VCaP (cell line): ENCODE measurements at regions not wholly inside any gene's neighbourhood (a gene's known extent, or its start where the extent isn't known, plus 50 kb on each side); places are given as distances from the start of the nearest gene placed in this dataset.
"Not testable (repeated sequence)": the region's sequence is repeated elsewhere in the genome, so short reads cannot be mapped to it uniquely, and the experiment has no call there.

ENCODE experiments used
- H3K27ac ChIP-seq: fragments of 450-650 bp; 2 replicates; pipeline ENCODE4 v1.5.1; 2017
- CTCF ChIP-seq: fragments of 450-650 bp; conservative IDR thresholded peaks from 2 replicates; pipeline ENCODE4 v1.5.1; 2017; ENCODE audit warnings: mild to moderate bottlenecking, moderate library complexity

- no peak overlapping the region for H3K27ac ChIP-seq
- no peak for TF ChIP-seq CTCF
These were observed 81.9 kb upstream of the RREB1 start for GRCh38 chr6:7025861-7026260.

DNA sequence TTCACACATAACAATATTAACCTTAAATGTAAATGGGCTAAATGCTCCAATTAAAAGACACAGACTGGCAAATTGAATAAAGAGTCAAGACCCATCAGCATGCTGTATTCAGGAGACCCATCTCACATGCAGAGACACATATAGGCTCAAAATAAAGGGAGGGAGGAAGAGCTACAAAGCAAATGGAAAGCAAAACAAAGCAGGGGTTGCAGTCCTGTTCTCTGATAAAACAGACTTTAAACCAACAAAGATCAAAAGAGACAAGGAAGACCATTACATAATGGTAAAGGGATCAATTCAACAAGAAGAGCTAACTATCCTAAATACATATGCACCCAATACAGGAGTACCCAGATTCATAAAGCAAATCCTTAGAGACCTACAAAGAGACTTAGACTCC lies 78.8 kb upstream of the RREB1 start:
- not testable (repeated sequence) for H3K27ac ChIP-seq

DNA sequence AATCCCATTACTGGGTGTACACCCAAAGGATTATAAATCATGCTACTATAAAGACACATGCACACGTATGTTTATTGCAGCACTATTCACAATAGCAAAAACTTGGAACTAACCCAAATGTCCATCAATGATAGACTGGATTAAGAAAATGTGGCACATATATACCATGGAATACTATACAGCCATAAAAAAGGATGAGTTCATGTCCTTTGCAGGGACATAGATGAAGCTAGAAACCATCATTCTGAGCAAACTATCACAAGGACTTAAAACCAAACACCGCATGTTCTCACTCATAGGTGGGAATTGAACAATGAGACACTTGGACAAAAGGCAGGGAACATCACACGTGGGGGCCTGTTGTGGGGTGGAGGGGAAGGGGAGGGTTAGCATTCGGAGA lies 76.8 kb upstream of the RREB1 start:
- H3K27ac ChIP-seq = not testable (repeated sequence)

GRCh38 chr6:7033202-7033601 lies 74.6 kb upstream of the RREB1 start:
- no peak for TF ChIP-seq CTCF
- H3K27ac ChIP-seq = no peak overlapping the region

DNA sequence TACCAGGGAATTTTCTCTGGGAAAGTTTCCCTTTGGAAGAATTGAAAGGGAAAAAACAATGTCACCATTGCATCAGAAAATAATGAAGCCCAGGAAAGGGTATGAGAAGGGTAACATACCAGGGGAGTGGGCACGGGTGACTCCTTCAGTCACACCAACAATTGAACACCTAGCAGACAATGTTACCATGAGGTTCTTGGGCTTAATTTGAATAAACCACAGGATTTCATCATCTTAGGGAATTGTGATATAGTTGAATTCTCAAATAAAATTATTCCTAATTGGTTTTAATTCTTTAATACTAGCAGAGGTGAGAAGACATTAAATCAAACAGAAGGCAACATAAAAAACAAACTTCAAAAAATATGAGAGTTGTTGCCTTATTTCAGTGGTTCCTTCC lies 73.7 kb upstream of the RREB1 start:
- H3K27ac ChIP-seq = no peak overlapping the region
- no peak for TF ChIP-seq CTCF

GRCh38 chr6:7035837-7036249 lies 71.9 kb upstream of the RREB1 start:
- no peak for TF ChIP-seq CTCF

DNA sequence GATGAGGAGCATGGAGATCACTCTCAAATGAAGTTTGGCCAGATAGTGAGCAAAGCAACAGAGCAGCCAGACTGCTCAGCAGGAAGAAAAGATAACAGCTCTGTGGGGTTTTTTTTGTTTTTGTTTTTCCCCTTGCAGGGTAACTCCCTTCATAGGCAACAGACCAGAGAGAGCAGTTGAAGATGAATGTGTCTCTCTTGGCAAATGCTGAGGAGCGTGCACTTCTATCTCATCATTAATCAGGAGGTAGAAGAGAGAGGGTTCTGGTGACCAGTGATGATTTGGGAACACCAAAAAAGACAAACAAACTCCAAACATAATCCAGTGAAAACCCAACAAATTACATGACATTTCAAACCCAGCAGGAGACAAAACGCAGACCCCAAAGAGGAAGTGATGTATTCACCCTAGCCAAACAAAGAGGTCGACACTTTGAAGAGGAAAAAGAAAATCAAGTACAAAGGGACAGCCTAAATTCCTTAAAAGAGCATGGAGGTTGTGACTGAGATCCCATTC lies 66.2 kb upstream of the RREB1 start:
- peak overlapping the region; percentile 30 for H3K27ac ChIP-seq

More at GRCh38 chr6:7035837-7036249, 71.9 kb upstream of the RREB1 start:
- H3K27ac ChIP-seq = no peak overlapping the region

GRCh38 chr6:7042056-7042653 lies 65.6 kb upstream of the RREB1 start:
- TF ChIP-seq CTCF = no peak
- H3K27ac ChIP-seq = peak overlapping the region; percentile 30

More for the DNA sequence above, 66.2 kb upstream of the RREB1 start:
- no peak for TF ChIP-seq CTCF
